ENCODE measurements at regions not wholly inside any gene's neighbourhood (a gene's known extent, or its start where the extent isn't known, plus 50 kb on each side); places are given as distances from the start of the nearest gene placed in this dataset.

DNA sequence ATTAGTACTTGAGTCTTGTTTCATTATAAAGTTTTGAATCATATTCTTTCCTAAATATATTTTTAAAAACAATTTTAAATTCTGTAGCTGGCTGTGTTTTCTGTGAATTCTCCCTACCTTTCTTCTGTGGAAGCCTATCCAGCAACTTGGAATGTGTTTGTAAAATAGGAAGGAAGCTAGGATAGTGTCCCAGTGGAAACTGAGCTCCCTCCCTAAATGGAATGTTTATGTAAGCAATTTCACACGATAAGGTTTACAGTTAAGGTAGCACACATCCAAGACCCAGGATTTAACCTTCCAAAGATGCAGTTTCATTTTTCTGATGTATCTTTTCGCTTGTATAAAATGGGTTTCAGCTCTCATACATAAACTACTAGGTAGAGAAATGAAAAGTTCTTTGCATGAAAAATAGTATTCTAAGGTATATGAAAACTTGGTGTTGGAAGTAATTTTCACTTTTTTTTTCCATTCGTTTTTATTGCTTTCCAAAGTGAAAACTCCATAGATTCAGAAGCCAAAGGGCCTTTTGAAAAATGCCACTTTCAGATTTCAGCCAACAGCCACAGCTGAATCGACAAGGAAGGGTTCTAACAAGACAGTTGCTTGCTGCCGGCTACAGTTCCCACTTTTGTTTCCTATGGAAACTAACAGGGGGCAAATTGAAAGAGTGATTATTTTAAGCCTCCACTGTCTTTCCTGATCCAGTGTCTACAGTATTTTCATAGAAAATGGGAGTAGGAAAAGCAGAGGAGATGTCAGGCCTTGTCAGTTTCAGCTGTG is 405.1 kb upstream of the POU3F3 start:
- TF ChIP-seq CTCF (conservative IDR thresholded peaks at IDR 0.05 in 1 of 2, IDR thresholded peaks at IDR 0.05 in 1 of 2; ENCODE audit: low read depth in 1 of 2, low read length in 2 of 2): no peak
- no peak for TF ChIP-seq EZH2 (IDR thresholded peaks at IDR 0.05; ENCODE audit: low read length, missing control alignments)

All from fibroblast of lung (primary cell).